SK-N-SH (cell line): ENCODE measurements at regions not wholly inside any gene's neighbourhood (a gene's known extent, or its start where the extent isn't known, plus 50 kb on each side); places are given as distances from the start of the nearest gene placed in this dataset.
A peak's percentile ranks its signal among the peaks of the same experiment; 100 is the strongest.

ENCODE experiments used
- CTCF ChIA-PET: fragments of 300-600, 350-600 bp; formaldehyde crosslinking; extraction: SDS; loops from one replicate; lab custom pipeline; 2021; lab: Yijun Ruan, JAX
- POLR2A ChIA-PET: fragments of 350-600 bp; sonication (Branson Sonifier 250); formaldehyde crosslinking; extraction: SDS; loops from one replicate; lab custom pipeline; 2020; ENCODE audit warnings: antibody characterized with exemption, inconsistent platforms; lab: Yijun Ruan, JAX
- DNase-seq: peaks from one replicate; pipeline ENCODE4 v3.0.0; 2012
- H2AFZ ChIP-seq: fragments of 200-600 bp; sonication (generic); 2 replicates; pipeline ENCODE4 v1.8.1; 2016; ENCODE audit warnings: antibody characterized with exemption, mild to moderate bottlenecking, low read depth
- H3F3A ChIP-seq: fragments of 200-600 bp; sonication (generic); replicated peaks from 2 replicates; pipeline ENCODE3; 2016; ENCODE audit warnings: antibody characterized with exemption, mild to moderate bottlenecking; ENCODE audit not compliant: insufficient read depth
- H3K27ac ChIP-seq, 2 experiments: fragments of 200-500 bp in 1 of 2; fragments of 200-600 bp in 1 of 2; sonication (Bioruptor generic) in 1 of 2; sonication (generic), shearing (Covaris generic) in 1 of 2; 2 replicates each; pipeline versions ENCODE4 v1.5.1 to v1.6.1; 2014 to 2016; ENCODE audit warnings: low read depth in 2 of 2, inconsistent platforms in 1 of 2, low read length in 1 of 2, mild to moderate bottlenecking in 1 of 2, mixed read lengths in 1 of 2
- H3K27me3 ChIP-seq: fragments of 200-600 bp; sonication (generic), shearing (Covaris generic); 2 replicates; pipeline ENCODE4 v1.6.1; 2016; ENCODE audit warnings: mixed run types; ENCODE audit not compliant: insufficient read depth
- H3K36me3 ChIP-seq, 2 experiments: fragments of 200-500 bp in 1 of 2; fragments of 200-600 bp in 1 of 2; sonication (Bioruptor generic) in 1 of 2; sonication (generic) in 1 of 2; replicated peaks in 1 of 2; 2 replicates each; pipeline versions ENCODE3 to v1.5.1; 2014 to 2016; ENCODE audit warnings: low read length in 1 of 2, mild to moderate bottlenecking in 1 of 2; ENCODE audit not compliant: insufficient read depth in 2 of 2, control insufficient read depth in 1 of 2
- H3K4me1 ChIP-seq, 2 experiments: fragments of 200-500 bp in 1 of 2; fragments of 200-600 bp in 1 of 2; sonication (Bioruptor generic) in 1 of 2; sonication (generic), shearing (Covaris generic) in 1 of 2; 2 replicates each; pipeline versions ENCODE4 v1.5.1 to v1.6.1; 2014 to 2016; ENCODE audit warnings: low read depth in 1 of 2, low read length in 1 of 2, mixed run types in 1 of 2; ENCODE audit not compliant: insufficient read depth in 2 of 2, control insufficient read depth in 1 of 2
- H3K4me2 ChIP-seq: fragments of 200-600 bp; sonication (generic), shearing (Covaris generic); 2 replicates; pipeline ENCODE4 v1.6.1; 2017; ENCODE audit warnings: mixed run types
- H3K4me3 ChIP-seq, 2 experiments: fragments of 200-500 bp in 1 of 2; fragments of 200-600 bp in 1 of 2; sonication (Bioruptor generic) in 1 of 2; sonication (generic), shearing (Covaris generic) in 1 of 2; 2 replicates each; pipeline versions ENCODE4 v1.5.1 to v1.8.1; 2014 to 2016; ENCODE audit warnings: low read depth in 2 of 2, inconsistent platforms in 1 of 2, low read length in 1 of 2, mild to moderate bottlenecking in 1 of 2, mixed read lengths in 1 of 2, moderate library complexity in 1 of 2
- H3K79me2 ChIP-seq: fragments of 200-600 bp; sonication (generic); 2 replicates; pipeline ENCODE4 v1.8.1; 2017; ENCODE audit warnings: mild to moderate bottlenecking; ENCODE audit not compliant: insufficient read depth
- H3K9ac ChIP-seq: fragments of 200-600 bp; sonication (generic); 2 replicates; pipeline ENCODE4 v1.6.1; 2017; ENCODE audit warnings: mixed run types
- H3K9me2 ChIP-seq: fragments of 200-600 bp; sonication (generic); 2 replicates; pipeline ENCODE4 v1.6.1; 2017; ENCODE audit warnings: mixed run types
- H3K9me3 ChIP-seq: fragments of 200-600 bp; sonication (generic); 2 replicates; pipeline ENCODE4 v1.6.1; 2017; ENCODE audit warnings: mixed run types, mild to moderate bottlenecking, moderate library complexity
- H4K20me1 ChIP-seq: fragments of 200-600 bp; sonication (generic); 2 replicates; pipeline ENCODE4 v1.6.1; 2017; ENCODE audit warnings: mild to moderate bottlenecking, mixed run types; ENCODE audit not compliant: insufficient read depth
- CHD2 ChIP-seq: fragments of 150-350 bp; IDR thresholded peaks from 2 replicates; pipeline ENCODE4 v1.6.1; 2018; ENCODE audit warnings: low read length; ENCODE audit not compliant: partially characterized antibody
- ELF1 ChIP-seq: IDR thresholded peaks from 2 replicates; pipeline ENCODE4 v1.4.0; 2012
- EP300 ChIP-seq, 2 experiments: IDR thresholded peaks; 2 replicates each; pipeline versions ENCODE4 v1.4.0 to v1.6.1; 2012; ENCODE audit warnings: borderline replicate concordance in 1 of 2, low read depth in 1 of 2, low read length in 1 of 2
- FOSL2 ChIP-seq: IDR thresholded peaks from 2 replicates; pipeline ENCODE4 v1.4.0; 2012; ENCODE audit warnings: low read depth, mild to moderate bottlenecking, moderate library complexity, borderline replicate concordance
- FOXM1 ChIP-seq: IDR thresholded peaks from 2 replicates; pipeline ENCODE4 v1.4.0; 2012; ENCODE audit warnings: low read depth, mild to moderate bottlenecking
- GABPA ChIP-seq: IDR thresholded peaks from 2 replicates; pipeline ENCODE4 v1.4.0; 2012; ENCODE audit warnings: low read depth, mild to moderate bottlenecking
- GATA2 ChIP-seq: sonication (generic); formaldehyde crosslinking; IDR thresholded peaks from 2 replicates; pipeline ENCODE4 v1.5.0; 2020; ENCODE audit warnings: mild to moderate bottlenecking, missing genetic modification reagents
- IRF3 ChIP-seq: fragments of 150-350 bp; IDR thresholded peaks from 2 replicates; pipeline ENCODE4 v1.6.1; 2016; ENCODE audit warnings: mild to moderate bottlenecking, low read depth, low read length
- MEF2A ChIP-seq: IDR thresholded peaks from 2 replicates; pipeline ENCODE4 v1.4.0; 2012; ENCODE audit warnings: low read depth, borderline replicate concordance
- MXI1 ChIP-seq: IDR thresholded peaks from 2 replicates; pipeline ENCODE4 v1.6.1; 2012; ENCODE audit warnings: mild to moderate bottlenecking, low read depth, low read length, improper control_type of control experiment
- NFIC ChIP-seq: IDR thresholded peaks from 2 replicates; pipeline ENCODE4 v1.4.0; 2012; ENCODE audit warnings: borderline replicate concordance
- RAD21 ChIP-seq: IDR thresholded peaks from 2 replicates; pipeline ENCODE4 v1.6.1; 2012; ENCODE audit warnings: mild to moderate bottlenecking, low read length
- RCOR1 ChIP-seq: fragments of 150-350 bp; IDR thresholded peaks from 2 replicates; pipeline ENCODE4 v1.6.1; 2017; ENCODE audit warnings: antibody characterized with exemption, low read length
- RXRA ChIP-seq: IDR thresholded peaks from 2 replicates; pipeline ENCODE4 v1.4.0; 2012; ENCODE audit warnings: low read depth, mild to moderate bottlenecking, borderline replicate concordance
- TAF1 ChIP-seq: IDR thresholded peaks from 2 replicates; pipeline ENCODE4 v1.6.1; 2012; ENCODE audit warnings: low read depth, mild to moderate bottlenecking, low read length, moderate library complexity, borderline replicate concordance
- TEAD4 ChIP-seq: IDR thresholded peaks from 2 replicates; pipeline ENCODE4 v1.4.0; 2012; ENCODE audit warnings: mild to moderate bottlenecking, borderline replicate concordance; ENCODE audit not compliant: insufficient read depth
- USF1 ChIP-seq: IDR thresholded peaks from 2 replicates; pipeline ENCODE4 v1.4.0; 2012; ENCODE audit warnings: low read depth, borderline replicate concordance
- USF2 ChIP-seq: fragments of 150-350 bp; IDR thresholded peaks from 2 replicates; pipeline ENCODE4 v1.6.1; 2017; ENCODE audit warnings: antibody characterized with exemption, low read length, low read depth, borderline replicate concordance
- TF ChIP-seq, protein P1 (sequence below): IDR thresholded peaks from 2 replicates; pipeline ENCODE4 v1.6.1; 2012; ENCODE audit warnings: mild to moderate bottlenecking, low read depth, low read length, moderate library complexity
- TF ChIP-seq, protein P2 (sequence below): fragments of 200-600 bp; sonication (generic); IDR thresholded peaks from 2 replicates; pipeline ENCODE4 v1.6.1; 2017; ENCODE audit warnings: antibody characterized with exemption, mild to moderate bottlenecking, moderate library complexity

DNA sequence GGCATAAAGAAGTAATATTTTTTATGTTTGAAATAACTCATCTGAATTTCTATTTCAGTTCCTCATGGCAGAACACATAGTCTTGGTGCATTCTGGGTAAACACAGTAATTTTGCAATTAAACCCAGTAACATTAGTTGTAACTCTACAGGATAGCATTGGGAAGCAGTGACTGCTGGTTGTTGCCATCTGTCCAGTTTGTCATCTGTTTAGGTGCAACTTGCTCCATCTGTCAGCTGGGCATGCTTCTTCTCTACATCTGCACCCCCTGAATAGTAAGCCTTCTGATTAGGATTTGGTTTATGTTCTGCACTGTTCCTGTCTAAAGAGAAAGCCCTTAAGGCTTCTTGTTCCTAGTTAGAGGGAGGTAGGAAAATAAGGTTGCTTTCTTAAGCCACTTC lies 63.5 kb upstream of the CSNK1A1L start:
- DNase-seq = no peak
- H3K4me1 ChIP-seq = peaks cover 0 to 6% of the 10 kb centered on the region in 2 experiments; a peak in 3 of 4 replicates
- no peaks in the 10 kb centered on the region for H3K79me2 ChIP-seq
- H3K9me3 ChIP-seq = no peaks in the 10 kb centered on the region
- ChIA-PET POLR2A (no interaction called here), CTCF (no interaction called here)
- H3K36me3 ChIP-seq = no peaks in the 10 kb centered on the region
- peaks cover 20% of the 10 kb centered on the region for H3F3A ChIP-seq
- H4K20me1 ChIP-seq = no peaks in the 10 kb centered on the region
- no peak overlapping the region for H3K9ac ChIP-seq
- no peak for TF ChIP-seq GABPA
- TF ChIP-seq USF2 = no peak
- no peak for TF ChIP-seq RAD21
- TF ChIP-seq, protein P1, sequence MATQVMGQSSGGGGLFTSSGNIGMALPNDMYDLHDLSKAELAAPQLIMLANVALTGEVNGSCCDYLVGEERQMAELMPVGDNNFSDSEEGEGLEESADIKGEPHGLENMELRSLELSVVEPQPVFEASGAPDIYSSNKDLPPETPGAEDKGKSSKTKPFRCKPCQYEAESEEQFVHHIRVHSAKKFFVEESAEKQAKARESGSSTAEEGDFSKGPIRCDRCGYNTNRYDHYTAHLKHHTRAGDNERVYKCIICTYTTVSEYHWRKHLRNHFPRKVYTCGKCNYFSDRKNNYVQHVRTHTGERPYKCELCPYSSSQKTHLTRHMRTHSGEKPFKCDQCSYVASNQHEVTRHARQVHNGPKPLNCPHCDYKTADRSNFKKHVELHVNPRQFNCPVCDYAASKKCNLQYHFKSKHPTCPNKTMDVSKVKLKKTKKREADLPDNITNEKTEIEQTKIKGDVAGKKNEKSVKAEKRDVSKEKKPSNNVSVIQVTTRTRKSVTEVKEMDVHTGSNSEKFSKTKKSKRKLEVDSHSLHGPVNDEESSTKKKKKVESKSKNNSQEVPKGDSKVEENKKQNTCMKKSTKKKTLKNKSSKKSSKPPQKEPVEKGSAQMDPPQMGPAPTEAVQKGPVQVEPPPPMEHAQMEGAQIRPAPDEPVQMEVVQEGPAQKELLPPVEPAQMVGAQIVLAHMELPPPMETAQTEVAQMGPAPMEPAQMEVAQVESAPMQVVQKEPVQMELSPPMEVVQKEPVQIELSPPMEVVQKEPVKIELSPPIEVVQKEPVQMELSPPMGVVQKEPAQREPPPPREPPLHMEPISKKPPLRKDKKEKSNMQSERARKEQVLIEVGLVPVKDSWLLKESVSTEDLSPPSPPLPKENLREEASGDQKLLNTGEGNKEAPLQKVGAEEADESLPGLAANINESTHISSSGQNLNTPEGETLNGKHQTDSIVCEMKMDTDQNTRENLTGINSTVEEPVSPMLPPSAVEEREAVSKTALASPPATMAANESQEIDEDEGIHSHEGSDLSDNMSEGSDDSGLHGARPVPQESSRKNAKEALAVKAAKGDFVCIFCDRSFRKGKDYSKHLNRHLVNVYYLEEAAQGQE = no peak
- no peak for TF ChIP-seq GATA2 (CRISPR knock-in tag)
- no peak for TF ChIP-seq FOSL2
- TF ChIP-seq RCOR1 = no peak
- TF ChIP-seq FOXM1 = no peak
- TF ChIP-seq TAF1 = no peak
- no peak for TF ChIP-seq ELF1
- no peak for TF ChIP-seq RXRA
- no peak for TF ChIP-seq NFIC
- TF ChIP-seq EP300 (IDR thresholded peaks at IDR 0.05; ENCODE audit: borderline replicate concordance in 1 of 2, low read depth in 1 of 2, low read length in 1 of 2) = no peak
- TF ChIP-seq TEAD4 = no peak
- no peak for TF ChIP-seq IRF3
- TF ChIP-seq MEF2A = no peak
- TF ChIP-seq MXI1 = no peak
- TF ChIP-seq CHD2 = no peak
- no peak for TF ChIP-seq USF1
- TF ChIP-seq, protein P2, sequence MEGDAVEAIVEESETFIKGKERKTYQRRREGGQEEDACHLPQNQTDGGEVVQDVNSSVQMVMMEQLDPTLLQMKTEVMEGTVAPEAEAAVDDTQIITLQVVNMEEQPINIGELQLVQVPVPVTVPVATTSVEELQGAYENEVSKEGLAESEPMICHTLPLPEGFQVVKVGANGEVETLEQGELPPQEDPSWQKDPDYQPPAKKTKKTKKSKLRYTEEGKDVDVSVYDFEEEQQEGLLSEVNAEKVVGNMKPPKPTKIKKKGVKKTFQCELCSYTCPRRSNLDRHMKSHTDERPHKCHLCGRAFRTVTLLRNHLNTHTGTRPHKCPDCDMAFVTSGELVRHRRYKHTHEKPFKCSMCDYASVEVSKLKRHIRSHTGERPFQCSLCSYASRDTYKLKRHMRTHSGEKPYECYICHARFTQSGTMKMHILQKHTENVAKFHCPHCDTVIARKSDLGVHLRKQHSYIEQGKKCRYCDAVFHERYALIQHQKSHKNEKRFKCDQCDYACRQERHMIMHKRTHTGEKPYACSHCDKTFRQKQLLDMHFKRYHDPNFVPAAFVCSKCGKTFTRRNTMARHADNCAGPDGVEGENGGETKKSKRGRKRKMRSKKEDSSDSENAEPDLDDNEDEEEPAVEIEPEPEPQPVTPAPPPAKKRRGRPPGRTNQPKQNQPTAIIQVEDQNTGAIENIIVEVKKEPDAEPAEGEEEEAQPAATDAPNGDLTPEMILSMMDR = no peak
- no peaks in the 10 kb centered on the region for H3K9me2 ChIP-seq
- H3K27ac ChIP-seq = peak overlapping the region in 1 of 2 experiments; percentile 58; a peak in 2 of 4 replicates
- no peaks in the 10 kb centered on the region for H3K27me3 ChIP-seq
- H3K4me3 ChIP-seq = no peak overlapping the region
- H3K4me2 ChIP-seq = no peak overlapping the region
- H2AFZ ChIP-seq = peak overlapping the region; percentile 67
